ENCODE measurements at regions not wholly inside any gene's neighbourhood (a gene's known extent, or its start where the extent isn't known, plus 50 kb on each side); places are given as distances from the start of the nearest gene placed in this dataset.

- no peak for TF ChIP-seq CTCF (conservative IDR thresholded peaks at IDR 0.05)
- TF ChIP-seq EZH2 (IDR thresholded peaks at IDR 0.05; ENCODE audit: low read depth), result no peak
Measured at GRCh38 chr2:58919316-58919715, 678.2 kb upstream of the FANCL start.

Data from PC-9 (cell line).